ENCODE measurements at regions not wholly inside any gene's neighbourhood (a gene's known extent, or its start where the extent isn't known, plus 50 kb on each side); places are given as distances from the start of the nearest gene placed in this dataset.

DNA sequence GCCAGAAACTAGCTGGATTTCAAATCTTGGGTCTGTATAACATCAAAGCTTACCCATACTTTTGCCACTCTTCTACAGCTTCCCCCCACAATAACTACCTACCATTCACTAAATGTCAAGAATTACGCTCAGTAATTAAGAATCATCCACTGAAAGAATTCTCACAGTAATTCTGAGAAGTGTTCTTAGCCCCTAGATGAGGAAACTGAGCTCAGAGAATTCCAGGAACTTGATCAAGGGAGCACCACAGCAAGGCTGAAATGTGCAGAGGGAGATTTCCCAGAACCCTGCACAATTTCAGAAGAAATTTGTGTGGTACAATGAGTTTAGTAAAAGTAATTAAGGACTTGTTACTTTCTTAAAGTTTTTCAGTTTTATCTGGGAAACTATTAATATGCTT lies 194.5 kb upstream of the STK17B start:
- no peak overlapping the region for H3K4me2 ChIP-seq (ENCODE audit: low read length)
- no peaks in the 10 kb centered on the region for H3K27me3 ChIP-seq (ENCODE audit: control insufficient read depth, insufficient read depth, low read length)
- H3K4me3 ChIP-seq (ENCODE audit: low read length), result no peak overlapping the region
- H3K4me1 ChIP-seq (ENCODE audit: control insufficient read depth, insufficient read depth, low read length), result no peaks in the 10 kb centered on the region
- no peaks in the 10 kb centered on the region for H3K36me3 ChIP-seq (ENCODE audit: insufficient read depth, low read length)
- H3K9ac ChIP-seq (ENCODE audit: low read depth, low read length), result no peak overlapping the region
- no peaks in the 10 kb centered on the region for H3K9me3 ChIP-seq (replicated peaks; ENCODE audit: low read length)

GRCh38 chr2:196367633-196368032 lies 196.3 kb upstream of the STK17B start:
- no peaks in the 10 kb centered on the region for H3K9me3 ChIP-seq (replicated peaks; ENCODE audit: low read length)
- no peak overlapping the region for H3K4me3 ChIP-seq (ENCODE audit: low read length)
- no peak overlapping the region for H3K4me2 ChIP-seq (ENCODE audit: low read length)
- H3K27me3 ChIP-seq (ENCODE audit: control insufficient read depth, insufficient read depth, low read length), result no peaks in the 10 kb centered on the region
- H3K9ac ChIP-seq (ENCODE audit: low read depth, low read length), result no peak overlapping the region
- H3K36me3 ChIP-seq (ENCODE audit: insufficient read depth, low read length), result no peaks in the 10 kb centered on the region
- H3K4me1 ChIP-seq (ENCODE audit: control insufficient read depth, insufficient read depth, low read length), result no peaks in the 10 kb centered on the region

- Histone ChIP-seq H3K4me1 (ENCODE audit: control insufficient read depth, insufficient read depth, low read length) (no peaks in the 10 kb centered on the region), H3K9ac (ENCODE audit: low read depth, low read length) (no peak overlapping the region), H3K36me3 (ENCODE audit: insufficient read depth, low read length) (no peaks in the 10 kb centered on the region), H3K9me3 (replicated peaks; ENCODE audit: low read length) (no peaks in the 10 kb centered on the region), H3K27me3 (ENCODE audit: control insufficient read depth, insufficient read depth, low read length) (no peaks in the 10 kb centered on the region), H3K4me3 (ENCODE audit: low read length) (no peak overlapping the region), H3K4me2 (ENCODE audit: low read length) (no peak overlapping the region)
Measured at GRCh38 chr2:196368546-196369225, 197.3 kb upstream of the STK17B start.

GRCh38 chr2:196369967-196370366 lies 198.6 kb upstream of the STK17B start:
- H3K9me3 ChIP-seq (replicated peaks; ENCODE audit: low read length), result no peaks in the 10 kb centered on the region
- H3K4me2 ChIP-seq (ENCODE audit: low read length), result no peak overlapping the region
- H3K9ac ChIP-seq (ENCODE audit: low read depth, low read length), result no peak overlapping the region
- H3K4me3 ChIP-seq (ENCODE audit: low read length), result no peak overlapping the region
- H3K36me3 ChIP-seq (ENCODE audit: insufficient read depth, low read length), result no peaks in the 10 kb centered on the region
- H3K27me3 ChIP-seq (ENCODE audit: control insufficient read depth, insufficient read depth, low read length), result no peaks in the 10 kb centered on the region
- no peaks in the 10 kb centered on the region for H3K4me1 ChIP-seq (ENCODE audit: control insufficient read depth, insufficient read depth, low read length)

- Histone ChIP-seq H3K4me3 (ENCODE audit: low read length) (no peak overlapping the region), H3K4me1 (ENCODE audit: control insufficient read depth, insufficient read depth, low read length) (no peaks in the 10 kb centered on the region), H3K9me3 (replicated peaks; ENCODE audit: low read length) (no peaks in the 10 kb centered on the region), H3K4me2 (ENCODE audit: low read length) (no peak overlapping the region), H3K36me3 (ENCODE audit: insufficient read depth, low read length) (no peaks in the 10 kb centered on the region), H3K9ac (ENCODE audit: low read depth, low read length) (no peak overlapping the region), H3K27me3 (ENCODE audit: control insufficient read depth, insufficient read depth, low read length) (no peaks in the 10 kb centered on the region)
Measured at GRCh38 chr2:196370381-196370780, 199.0 kb upstream of the STK17B start.

DNA sequence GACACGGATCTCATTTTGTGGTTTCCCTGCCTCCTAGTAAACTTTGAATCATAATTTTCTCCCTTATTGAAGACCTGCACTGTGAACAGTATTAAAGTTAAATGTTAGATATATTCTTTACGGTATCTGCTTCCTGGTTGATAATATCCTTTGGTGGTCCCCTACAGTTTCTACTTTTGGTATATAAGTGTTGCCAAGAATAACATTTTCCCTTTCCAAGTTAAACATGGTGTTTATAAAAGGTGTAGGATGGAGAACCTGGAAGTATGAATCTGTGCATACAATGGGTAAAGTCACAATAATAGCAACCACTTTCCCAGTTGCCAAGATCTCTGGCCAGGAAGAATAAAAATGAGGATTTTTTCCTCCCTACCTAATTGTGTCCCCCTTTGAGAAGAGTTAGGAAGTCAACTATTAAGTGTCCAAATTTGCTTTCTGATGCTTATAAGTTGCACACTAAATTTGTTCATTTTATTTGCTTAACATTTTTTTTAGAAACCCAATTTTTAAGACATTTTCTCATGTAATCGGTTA lies 201.0 kb upstream of the STK17B start:
- Histone ChIP-seq H3K9me3 (replicated peaks; ENCODE audit: low read length) (no peaks in the 10 kb centered on the region), H3K4me3 (ENCODE audit: low read length) (no peak overlapping the region), H3K4me2 (ENCODE audit: low read length) (no peak overlapping the region), H3K9ac (ENCODE audit: low read depth, low read length) (no peak overlapping the region), H3K27me3 (ENCODE audit: control insufficient read depth, insufficient read depth, low read length) (no peaks in the 10 kb centered on the region), H3K4me1 (ENCODE audit: control insufficient read depth, insufficient read depth, low read length) (no peaks in the 10 kb centered on the region), H3K36me3 (ENCODE audit: insufficient read depth, low read length) (no peaks in the 10 kb centered on the region)

DNA sequence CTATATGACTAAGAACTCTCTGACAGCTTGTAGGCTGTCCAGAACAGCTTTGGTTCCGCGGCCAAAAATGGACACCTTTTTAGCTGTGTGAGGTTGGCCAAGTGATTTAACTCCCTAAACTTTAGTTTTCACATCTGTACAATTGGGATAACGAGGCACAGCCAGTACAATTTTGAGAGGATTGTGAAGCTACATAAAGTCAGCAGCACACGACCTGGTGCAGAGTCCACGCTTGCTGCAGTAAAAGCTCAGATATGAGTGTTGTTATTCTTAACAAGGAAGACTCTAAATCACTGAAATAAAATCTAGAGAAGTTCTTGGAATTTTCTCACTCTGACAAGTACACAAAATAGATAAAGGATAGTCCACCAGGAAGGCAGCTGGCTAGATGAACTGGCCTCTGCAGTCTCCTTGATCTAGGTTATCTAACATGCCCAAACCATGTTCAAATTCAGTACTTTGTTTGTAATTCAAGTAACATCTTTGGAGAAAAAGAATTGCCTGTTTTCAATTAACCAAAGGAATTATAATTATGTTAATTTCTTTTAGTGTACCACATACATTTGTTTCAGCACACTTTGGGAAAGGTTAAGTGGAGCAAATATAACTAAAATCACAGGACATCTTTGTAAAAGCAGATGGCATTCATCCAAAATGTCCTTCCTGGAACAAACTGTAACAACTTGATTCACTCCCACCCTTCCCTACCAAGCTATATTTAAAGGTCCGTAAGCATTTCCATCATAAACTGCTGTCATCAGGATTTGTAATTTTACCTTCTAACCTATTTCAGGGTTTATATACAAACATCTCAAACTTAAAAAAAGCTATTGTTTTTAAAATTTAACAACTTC lies 201.7 kb upstream of the STK17B start:
- Histone ChIP-seq H3K27me3 (ENCODE audit: control insufficient read depth, insufficient read depth, low read length) (no peaks in the 10 kb centered on the region), H3K9me3 (replicated peaks; ENCODE audit: low read length) (no peaks in the 10 kb centered on the region), H3K36me3 (ENCODE audit: insufficient read depth, low read length) (no peaks in the 10 kb centered on the region), H3K4me1 (ENCODE audit: control insufficient read depth, insufficient read depth, low read length) (no peaks in the 10 kb centered on the region), H3K4me3 (ENCODE audit: low read length) (no peak overlapping the region), H3K4me2 (ENCODE audit: low read length) (no peak overlapping the region), H3K9ac (ENCODE audit: low read depth, low read length) (no peak overlapping the region)

DNA sequence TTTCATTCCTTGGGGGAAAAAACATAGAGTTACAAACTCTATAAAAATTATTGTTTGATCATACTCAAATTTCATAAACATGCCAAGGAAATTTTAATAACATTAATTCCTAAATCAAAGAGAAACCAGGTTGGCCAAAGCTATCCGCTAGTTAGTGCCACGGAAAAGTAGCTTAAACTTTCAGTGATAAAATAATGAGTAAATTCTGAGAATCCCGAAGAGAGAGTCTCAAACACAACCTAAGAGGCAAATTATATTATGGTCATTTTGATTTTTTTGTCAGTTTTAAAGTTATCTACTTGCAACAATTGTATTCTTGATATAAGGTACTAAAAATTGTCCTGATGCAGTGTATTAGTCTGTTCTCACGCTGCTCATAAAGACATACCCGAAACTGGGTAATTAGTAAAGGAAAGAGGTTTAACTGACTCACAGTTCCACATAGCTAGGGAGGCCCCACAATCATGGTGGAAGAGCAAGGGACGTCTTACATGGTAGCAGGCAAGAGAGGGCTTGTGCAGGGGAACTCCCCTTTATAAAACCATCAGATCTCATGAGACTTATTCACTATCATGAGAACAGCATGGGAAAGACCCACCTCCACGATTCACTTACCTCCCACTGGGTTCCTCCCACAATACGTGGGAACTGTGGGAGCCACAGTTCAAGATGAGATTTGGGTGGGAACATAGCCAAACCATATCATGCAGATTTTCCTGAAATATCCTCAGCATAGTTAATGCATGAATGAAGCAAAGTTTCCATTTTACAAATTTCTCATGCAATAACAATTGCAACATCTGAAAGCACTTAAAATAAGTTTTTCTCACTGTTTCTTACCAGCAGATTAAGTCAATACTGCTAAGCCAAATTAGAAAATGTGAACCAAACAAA lies 205.9 kb upstream of the STK17B start:
- Histone ChIP-seq H3K9ac (ENCODE audit: low read depth, low read length) (no peak overlapping the region), H3K36me3 (ENCODE audit: insufficient read depth, low read length) (no peaks in the 10 kb centered on the region), H3K4me3 (ENCODE audit: low read length) (no peak overlapping the region), H3K9me3 (replicated peaks; ENCODE audit: low read length) (no peaks in the 10 kb centered on the region), H3K4me1 (ENCODE audit: control insufficient read depth, insufficient read depth, low read length) (no peaks in the 10 kb centered on the region), H3K4me2 (ENCODE audit: low read length) (no peak overlapping the region), H3K27me3 (ENCODE audit: control insufficient read depth, insufficient read depth, low read length) (no peaks in the 10 kb centered on the region)

- H3K4me3 ChIP-seq (ENCODE audit: low read length), result no peak overlapping the region
- H3K36me3 ChIP-seq (ENCODE audit: insufficient read depth, low read length), result no peaks in the 10 kb centered on the region
- H3K9me3 ChIP-seq (replicated peaks; ENCODE audit: low read length), result no peaks in the 10 kb centered on the region
- H3K9ac ChIP-seq (ENCODE audit: low read depth, low read length), result no peak overlapping the region
- no peak overlapping the region for H3K4me2 ChIP-seq (ENCODE audit: low read length)
- H3K27me3 ChIP-seq (ENCODE audit: control insufficient read depth, insufficient read depth, low read length), result no peaks in the 10 kb centered on the region
- H3K4me1 ChIP-seq (ENCODE audit: control insufficient read depth, insufficient read depth, low read length), result no peaks in the 10 kb centered on the region
Measured at GRCh38 chr2:196379600-196379999, 208.2 kb upstream of the STK17B start.

DNA sequence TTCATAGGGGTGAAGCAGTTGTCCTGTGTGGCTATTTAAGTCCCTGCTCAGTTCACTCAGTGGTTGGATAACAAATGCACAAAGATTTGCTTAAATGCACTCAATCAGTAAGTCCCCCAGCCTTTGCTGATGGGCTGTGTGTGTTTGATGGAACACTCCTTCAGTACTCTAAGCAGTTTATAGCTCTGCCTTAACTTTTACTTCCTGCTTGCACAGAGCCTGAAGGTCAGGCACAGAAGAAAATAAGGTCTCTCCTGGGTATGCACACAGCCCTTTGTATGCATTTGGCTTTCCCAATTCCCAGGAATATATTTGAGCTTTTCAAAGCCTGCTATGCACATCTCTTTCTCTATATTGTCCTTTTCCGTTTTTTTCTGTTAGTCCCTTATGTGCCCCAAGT lies 208.7 kb upstream of the STK17B start:
- H3K4me2 ChIP-seq (ENCODE audit: low read length), result no peak overlapping the region
- no peaks in the 10 kb centered on the region for H3K36me3 ChIP-seq (ENCODE audit: insufficient read depth, low read length)
- no peak overlapping the region for H3K4me3 ChIP-seq (ENCODE audit: low read length)
- no peaks in the 10 kb centered on the region for H3K4me1 ChIP-seq (ENCODE audit: control insufficient read depth, insufficient read depth, low read length)
- H3K27me3 ChIP-seq (ENCODE audit: control insufficient read depth, insufficient read depth, low read length), result no peaks in the 10 kb centered on the region
- H3K9me3 ChIP-seq (replicated peaks; ENCODE audit: low read length), result no peaks in the 10 kb centered on the region
- no peak overlapping the region for H3K9ac ChIP-seq (ENCODE audit: low read depth, low read length)

DNA sequence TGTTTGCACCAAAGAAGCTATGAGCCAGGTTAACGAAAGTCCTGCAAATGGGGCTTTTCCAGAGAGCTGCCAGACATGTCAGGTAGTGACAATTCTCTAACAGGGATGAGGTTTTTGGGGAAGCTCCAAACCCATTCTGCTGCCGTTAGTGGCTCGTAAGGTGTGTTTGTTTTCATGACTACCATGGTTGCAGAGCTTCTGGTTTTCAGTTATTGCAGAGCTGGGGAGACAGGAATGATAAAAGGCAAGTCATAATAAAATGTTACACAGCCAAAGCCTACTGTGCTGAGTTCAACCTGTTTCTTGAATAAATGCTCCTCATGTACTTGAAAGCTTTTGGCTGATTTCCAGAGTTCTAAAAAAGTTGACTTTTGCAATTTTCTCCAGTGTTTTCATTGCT lies 209.2 kb upstream of the STK17B start:
- Histone ChIP-seq H3K27me3 (ENCODE audit: control insufficient read depth, insufficient read depth, low read length) (no peaks in the 10 kb centered on the region), H3K4me3 (ENCODE audit: low read length) (no peak overlapping the region), H3K4me1 (ENCODE audit: control insufficient read depth, insufficient read depth, low read length) (no peaks in the 10 kb centered on the region), H3K9me3 (replicated peaks; ENCODE audit: low read length) (no peaks in the 10 kb centered on the region), H3K9ac (ENCODE audit: low read depth, low read length) (no peak overlapping the region), H3K36me3 (ENCODE audit: insufficient read depth, low read length) (no peaks in the 10 kb centered on the region), H3K4me2 (ENCODE audit: low read length) (no peak overlapping the region)
